ENCODE measurements at regions not wholly inside any gene's neighbourhood (a gene's known extent, or its start where the extent isn't known, plus 50 kb on each side); places are given as distances from the start of the nearest gene placed in this dataset.
"Not testable (repeated sequence)": the region's sequence is repeated elsewhere in the genome, so short reads cannot be mapped to it uniquely, and the experiment has no call there.

- no peak for DNase-seq
These were observed 1316.8 kb downstream of the NCAM2 start for GRCh38 chr21:22314963-22315362.

GRCh38 chr21:22319435-22319834 is 1321.2 kb downstream of the NCAM2 start:
- no peak for DNase-seq

- peak; percentile 52 for DNase-seq
These were observed 1344.7 kb downstream of the NCAM2 start for GRCh38 chr21:22342889-22343288.

GRCh38 chr21:22343303-22343702 is 1345.1 kb downstream of the NCAM2 start:
- no peak for DNase-seq

- DNase-seq: no peak
These were observed 1345.5 kb downstream of the NCAM2 start for GRCh38 chr21:22343721-22344120.

GRCh38 chr21:22345624-22346023 is 1347.4 kb downstream of the NCAM2 start:
- DNase-seq: no peak

GRCh38 chr21:22346576-22346975 is 1348.4 kb downstream of the NCAM2 start:
- no peak for DNase-seq

- no peak for DNase-seq
These were observed 1352.9 kb downstream of the NCAM2 start for GRCh38 chr21:22351076-22351475.

- no peak for DNase-seq
These were observed 1353.9 kb downstream of the NCAM2 start for GRCh38 chr21:22352088-22352487.

GRCh38 chr21:22355949-22356348 is 1357.7 kb downstream of the NCAM2 start:
- DNase-seq: no peak

- DNase-seq: no peak
These were observed 1358.5 kb downstream of the NCAM2 start for GRCh38 chr21:22356663-22357062.

GRCh38 chr21:22359599-22359998 is 1361.4 kb downstream of the NCAM2 start:
- DNase-seq: not testable (repeated sequence)

GRCh38 chr21:22363504-22363903 is 1365.3 kb downstream of the NCAM2 start:
- no peak for DNase-seq

GRCh38 chr21:22364163-22364562 is 1366.0 kb downstream of the NCAM2 start:
- DNase-seq: no peak

- DNase-seq: no peak
These were observed 1376.2 kb downstream of the NCAM2 start for GRCh38 chr21:22374218-22374969.

- not testable (repeated sequence) for DNase-seq
These were observed 1379.6 kb downstream of the NCAM2 start for GRCh38 chr21:22377795-22378194.

GRCh38 chr21:22393324-22393723 is 1395.1 kb downstream of the NCAM2 start:
- DNase-seq: no peak

- no peak for DNase-seq
These were observed 1397.8 kb downstream of the NCAM2 start for GRCh38 chr21:22395965-22396364.

- DNase-seq: no peak
These were observed 1401.7 kb downstream of the NCAM2 start for GRCh38 chr21:22399681-22400514.

- no peak for DNase-seq
These were observed 1411.4 kb downstream of the NCAM2 start for GRCh38 chr21:22409571-22409970.

GRCh38 chr21:22416555-22416954 is 1418.3 kb downstream of the NCAM2 start:
- no peak for DNase-seq

- DNase-seq: no peak
These were observed 1423.4 kb downstream of the NCAM2 start for GRCh38 chr21:22421416-22422180.

GRCh38 chr21:22438428-22439086 is 1440.3 kb downstream of the NCAM2 start:
- DNase-seq: no peak

All from NCI-H1105 treated with DMSO at 0.1 percent for 48 hours (cell line).